Stimulated activated CD4-positive, alpha-beta T cell treated with anti-CD3 and anti-CD28 coated beads, Interleukin-12 subunit alpha, Interleukin-12 subunit beta, amount 100 ng/mL, for 24 hours (primary cell): ENCODE measurements at regions not wholly inside any gene's neighbourhood (a gene's known extent, or its start where the extent isn't known, plus 50 kb on each side); places are given as distances from the start of the nearest gene placed in this dataset.

ENCODE experiments used
- DNase-seq, 2 experiments: peaks; one replicate each; pipeline ENCODE4 v3.0.0-alpha.2; 2020; ENCODE audit warnings: low read depth in 2 of 2

DNA sequence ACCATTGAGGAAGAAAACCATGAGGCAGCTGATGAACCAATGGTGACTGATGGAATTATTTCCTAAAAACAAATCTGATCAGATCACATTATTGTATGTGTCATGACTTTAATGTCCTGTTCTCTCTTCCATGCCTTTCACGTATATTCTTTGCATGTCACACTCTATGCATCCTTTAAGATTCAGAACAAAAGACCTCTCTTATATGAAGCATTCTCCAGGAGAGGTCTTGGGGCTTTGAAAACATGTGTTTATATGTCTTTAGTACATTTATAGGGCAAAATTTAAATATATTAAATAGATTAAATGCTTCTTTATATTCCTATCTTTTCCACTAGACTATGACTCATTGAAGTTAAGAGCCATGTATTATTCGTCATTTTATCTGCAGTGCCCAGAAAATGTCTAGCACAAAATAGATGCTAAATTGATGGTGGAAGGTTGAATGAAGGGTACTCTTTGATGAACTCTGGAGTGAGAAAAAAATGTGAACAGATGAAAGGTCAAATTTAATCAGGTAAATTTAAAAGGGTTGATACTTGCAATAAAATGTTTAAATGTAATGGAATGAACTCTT lies 196.3 kb downstream of the PSAT1 start:
- no peak for DNase-seq

DNA sequence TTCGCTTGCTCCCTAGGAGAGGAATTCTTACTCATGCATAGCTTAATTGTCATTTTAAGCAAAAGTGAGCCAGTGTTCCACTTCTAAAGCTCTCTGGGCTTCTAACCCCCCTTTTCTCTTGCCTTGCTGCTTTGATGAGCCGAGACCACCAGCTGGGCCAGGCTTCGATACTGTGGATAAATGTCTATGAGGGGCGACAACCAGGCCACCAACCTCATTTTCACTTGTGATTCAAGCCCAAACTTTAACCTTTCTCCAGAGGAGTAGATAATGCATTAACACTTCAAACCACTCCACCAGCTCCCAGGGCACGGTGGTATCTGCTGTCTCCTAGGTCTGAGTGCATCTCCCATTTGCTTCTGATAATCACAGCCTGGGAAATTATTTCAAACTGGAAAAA lies 205.6 kb downstream of the PSAT1 start:
- no peak for DNase-seq

DNA sequence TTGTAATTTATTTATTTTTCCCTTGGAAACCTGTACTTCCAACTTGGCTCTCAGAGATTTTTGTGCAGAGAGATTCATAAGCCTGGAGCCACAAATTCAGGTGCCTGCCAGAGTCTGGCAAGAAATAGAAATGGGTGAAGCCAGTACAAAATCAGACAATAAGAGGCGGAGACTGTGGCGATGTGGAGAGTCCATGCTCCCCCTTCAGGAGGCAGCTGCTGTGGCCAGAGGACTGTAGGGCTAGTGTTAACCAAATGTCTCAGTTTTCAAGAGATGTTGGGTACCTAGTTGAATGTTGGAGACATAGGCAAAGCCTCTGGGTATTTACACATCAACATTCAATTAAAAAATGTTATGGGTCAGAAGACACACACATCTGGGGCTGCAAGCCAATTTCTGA lies 208.6 kb downstream of the PSAT1 start:
- no peak for DNase-seq

DNA sequence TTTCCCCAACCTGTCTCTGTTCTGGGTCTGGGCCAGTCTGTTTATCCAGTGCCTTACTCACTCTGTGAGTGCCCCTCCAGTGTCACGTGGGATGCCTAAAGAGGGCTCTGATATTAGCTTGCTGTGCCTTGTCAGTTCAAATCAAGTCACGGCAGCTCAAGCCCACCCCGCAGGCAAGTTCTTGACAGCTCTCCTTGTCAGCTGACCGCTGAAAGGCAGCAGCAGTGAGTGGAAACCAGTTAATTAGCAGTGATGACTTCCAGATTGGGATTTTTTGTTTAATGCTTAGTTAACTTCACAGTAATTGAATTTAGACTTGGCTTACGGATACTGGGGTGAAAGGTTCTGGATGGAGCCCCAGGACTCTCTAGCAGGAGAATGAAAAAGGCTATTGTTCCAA lies 210.1 kb downstream of the PSAT1 start:
- DNase-seq: no peak

DNA sequence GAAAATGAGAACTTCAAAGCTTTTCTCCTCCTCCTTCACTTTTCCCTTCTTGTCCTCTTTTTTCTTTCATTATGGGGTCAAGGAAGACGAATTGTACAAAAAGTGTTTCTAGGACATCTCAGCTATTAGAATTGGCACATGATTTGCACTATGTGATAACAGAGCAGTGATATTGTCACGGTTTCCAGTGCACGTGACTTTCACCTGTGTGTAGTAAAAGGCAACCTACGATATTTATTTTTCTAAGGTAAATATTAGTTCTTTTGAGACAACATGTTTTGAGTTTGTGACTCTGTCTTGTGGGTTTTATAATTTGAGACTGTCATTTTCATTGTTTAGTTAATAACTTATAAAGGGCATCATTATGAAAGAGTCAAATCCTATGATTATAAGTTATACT lies 213.1 kb downstream of the PSAT1 start:
- DNase-seq: no peak

DNA sequence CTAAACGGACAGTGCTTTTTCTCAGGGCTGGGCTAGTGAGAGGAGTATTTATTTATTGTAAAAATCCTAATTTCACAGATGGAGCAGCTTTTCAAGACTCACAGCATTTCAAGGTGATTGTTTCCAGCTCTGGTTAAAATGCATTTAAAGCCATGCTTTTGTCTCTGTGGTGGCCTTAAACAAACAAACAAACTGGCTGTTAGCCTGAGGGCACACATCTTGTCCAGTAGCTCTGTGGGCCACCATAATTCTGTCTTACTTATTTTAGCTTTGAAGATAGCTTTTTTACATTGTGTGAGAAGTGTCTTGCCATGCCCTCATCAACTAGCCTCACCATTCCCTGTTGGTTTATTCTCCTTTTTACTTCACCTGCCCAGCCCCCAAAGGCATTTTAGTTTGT lies 218.2 kb downstream of the PSAT1 start:
- no peak for DNase-seq

DNA sequence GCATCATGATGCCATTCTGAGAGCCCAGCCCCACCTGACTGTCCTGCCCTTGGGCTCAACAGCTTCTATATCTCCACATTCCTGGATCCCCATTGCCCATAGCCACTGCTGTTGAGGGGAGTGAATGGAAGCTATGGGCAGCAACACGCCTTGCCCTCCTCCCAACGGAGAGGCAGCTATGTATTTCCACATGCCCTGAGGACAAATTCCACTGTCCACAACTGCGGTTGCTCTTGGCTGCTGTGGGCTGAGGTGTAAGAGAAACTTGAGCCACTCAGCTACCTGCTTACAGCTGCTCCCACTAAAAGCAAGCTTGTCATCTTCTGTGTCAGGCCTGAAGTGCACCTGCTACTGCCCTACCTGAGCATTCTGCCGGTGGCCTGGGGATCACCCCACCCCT lies 222.9 kb downstream of the PSAT1 start:
- DNase-seq: no peak

DNA sequence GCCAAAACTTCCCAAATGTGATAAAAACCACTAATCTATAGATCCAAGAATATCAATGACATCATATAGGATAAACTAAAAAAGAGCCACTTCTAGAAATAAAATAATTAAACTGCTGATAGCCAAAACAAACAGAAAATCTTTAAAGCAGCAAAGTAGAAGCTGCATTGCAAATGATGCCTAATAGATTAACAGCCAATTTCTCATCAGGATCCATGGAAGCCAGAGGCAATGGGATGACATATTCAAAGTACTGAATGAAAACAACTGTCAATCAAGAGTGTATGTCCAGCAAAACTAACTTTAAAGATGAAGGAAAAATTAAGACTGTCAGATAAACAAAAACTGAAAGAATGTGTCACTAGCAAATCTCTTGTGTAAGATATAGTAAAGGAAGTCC lies 224.8 kb downstream of the PSAT1 start:
- DNase-seq: no peak

DNA sequence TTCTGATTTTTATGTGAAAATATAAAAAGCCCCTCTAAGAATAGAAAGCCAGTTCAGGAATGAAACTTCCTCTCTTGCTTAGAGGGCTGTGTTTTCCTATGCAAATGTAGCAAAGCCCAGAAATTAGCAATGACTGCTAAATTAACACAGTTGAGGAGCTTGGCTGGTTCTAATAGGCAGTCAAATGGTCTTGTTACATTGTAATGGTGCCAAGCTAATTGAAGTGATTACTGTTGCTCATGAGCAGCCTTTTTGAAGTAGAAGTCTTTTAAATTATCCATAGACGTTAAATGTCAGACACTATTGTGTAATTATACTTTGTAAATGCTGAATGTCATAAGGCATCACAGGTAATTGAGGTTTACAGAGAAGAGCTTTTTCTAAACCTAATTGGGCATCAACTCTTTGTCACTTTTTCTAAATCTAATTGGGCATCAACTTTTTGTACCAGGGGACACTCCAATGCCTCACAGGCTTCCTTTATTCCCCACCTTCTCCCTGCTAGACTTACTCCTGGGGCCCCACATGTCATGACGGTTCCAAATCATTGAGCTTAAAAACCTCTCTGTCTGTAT lies 229.1 kb downstream of the PSAT1 start:
- DNase-seq: no peak

DNA sequence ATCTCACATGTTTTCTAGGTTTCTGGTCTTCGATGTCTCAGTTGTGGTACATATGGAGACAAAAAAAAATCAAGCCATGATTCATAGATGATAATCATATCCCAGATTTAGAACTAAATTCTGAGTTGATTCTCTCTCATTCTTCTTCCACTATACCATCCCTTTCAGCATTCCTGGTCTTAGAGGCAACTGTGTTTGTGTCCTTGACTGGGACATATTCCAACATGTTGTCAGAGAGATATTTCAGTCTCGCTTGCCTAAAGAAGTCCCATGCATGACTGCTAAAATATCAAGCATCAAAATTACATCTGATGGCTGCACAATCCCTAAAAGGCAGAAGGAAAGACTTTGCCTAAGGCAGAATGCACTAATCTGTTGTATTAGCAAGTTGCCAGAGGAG lies 236.6 kb downstream of the PSAT1 start:
- DNase-seq: no peak

DNA sequence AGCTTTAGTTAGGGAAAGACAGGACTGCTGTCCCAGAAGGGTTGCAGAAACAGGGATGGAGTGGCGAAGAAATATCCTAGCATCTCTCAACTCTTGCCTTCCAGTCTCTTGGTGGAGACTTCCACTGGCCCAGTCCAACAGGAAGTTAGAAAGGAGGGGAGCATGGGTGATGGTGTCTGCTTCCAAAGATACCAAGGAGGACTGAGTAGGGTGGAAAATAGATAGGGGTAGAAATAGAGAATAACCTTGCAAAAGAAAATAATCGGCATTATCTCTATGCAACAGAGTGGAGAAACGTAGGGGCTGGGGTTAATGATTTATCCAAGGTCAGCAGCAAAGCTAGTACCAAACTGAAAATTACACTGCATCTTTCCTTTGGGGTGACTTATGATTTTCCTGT lies 242.3 kb downstream of the PSAT1 start:
- no peak for DNase-seq

DNA sequence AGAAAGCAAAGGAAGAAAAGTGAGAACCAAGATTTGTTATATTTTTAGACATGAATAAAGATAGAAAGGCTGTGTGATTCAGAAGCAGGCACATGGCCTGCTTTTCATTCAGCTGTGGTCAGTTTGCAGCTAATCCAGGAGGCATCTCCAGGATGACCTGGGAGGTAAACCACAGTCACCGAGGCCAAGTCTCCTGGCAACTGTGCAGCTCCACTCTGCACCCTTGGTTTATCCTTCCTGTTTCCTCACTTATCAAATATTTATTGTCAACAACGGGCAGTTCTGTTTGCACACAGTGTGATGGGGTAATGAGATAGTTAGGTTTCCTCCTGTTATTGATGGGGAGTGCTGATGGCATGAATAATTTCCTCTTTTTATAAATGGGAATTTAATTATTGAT lies 243.0 kb downstream of the PSAT1 start:
- no peak for DNase-seq

DNA sequence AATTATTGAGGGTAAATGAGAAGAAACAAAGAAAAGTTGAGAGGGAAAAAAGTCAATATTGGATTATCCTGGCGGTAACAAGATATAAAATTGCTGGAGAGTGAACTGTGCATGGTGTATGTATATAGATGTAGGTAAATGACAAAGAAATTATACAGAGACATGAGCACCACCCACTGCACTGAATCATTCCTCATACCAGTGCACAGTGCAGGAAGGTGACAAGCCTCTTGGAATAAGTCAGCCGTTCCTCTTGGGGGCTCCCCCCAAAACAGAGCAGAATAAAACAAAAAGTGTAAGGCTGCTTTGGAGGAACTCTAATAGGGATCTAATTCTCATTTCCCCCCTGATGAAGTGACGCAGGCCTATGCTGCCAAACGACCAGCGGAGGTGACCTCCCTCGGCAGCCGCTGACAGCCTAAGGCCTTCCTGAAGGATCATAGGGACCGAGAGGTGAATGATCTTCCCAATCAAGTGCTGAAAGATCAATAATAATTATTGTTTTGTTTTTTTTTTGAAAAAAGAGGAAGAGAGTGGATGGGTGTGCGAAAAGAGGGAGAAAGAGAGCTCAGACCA lies 245.0 kb downstream of the PSAT1 start:
- no peak for DNase-seq

DNA sequence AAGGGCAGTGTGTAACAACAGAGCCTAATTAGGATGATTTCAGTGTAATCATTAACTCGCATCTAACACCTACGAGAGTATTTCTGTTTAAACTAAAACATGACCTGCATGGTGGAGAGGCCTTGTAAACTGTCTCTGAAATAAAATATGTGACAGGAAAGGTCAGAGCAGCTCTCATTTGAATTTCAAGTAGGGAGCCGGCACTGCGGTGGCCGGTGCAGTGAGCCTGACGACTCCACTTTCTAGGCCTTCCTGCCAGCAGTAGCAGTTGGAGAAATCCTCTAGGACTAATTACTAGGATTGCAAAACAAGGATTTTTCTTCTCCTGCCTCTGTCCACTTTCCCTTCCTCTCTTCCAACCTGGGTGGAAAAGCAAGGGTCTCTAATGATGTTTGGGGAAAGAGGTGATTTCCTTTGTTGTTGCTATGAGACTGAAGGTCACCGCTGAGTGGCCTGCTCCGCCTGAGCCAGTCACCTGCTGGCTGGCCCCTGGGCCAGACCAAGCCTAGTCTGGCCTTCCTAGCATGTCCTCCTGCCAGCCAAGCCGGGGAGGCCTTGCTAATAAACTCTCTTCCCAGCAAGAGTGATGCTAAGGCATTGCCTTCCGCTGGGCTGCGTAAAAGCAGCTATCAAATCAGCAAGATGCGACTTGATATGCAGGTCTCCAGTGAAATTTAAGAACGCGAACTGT lies 245.7 kb downstream of the PSAT1 start:
- DNase-seq: no peak

DNA sequence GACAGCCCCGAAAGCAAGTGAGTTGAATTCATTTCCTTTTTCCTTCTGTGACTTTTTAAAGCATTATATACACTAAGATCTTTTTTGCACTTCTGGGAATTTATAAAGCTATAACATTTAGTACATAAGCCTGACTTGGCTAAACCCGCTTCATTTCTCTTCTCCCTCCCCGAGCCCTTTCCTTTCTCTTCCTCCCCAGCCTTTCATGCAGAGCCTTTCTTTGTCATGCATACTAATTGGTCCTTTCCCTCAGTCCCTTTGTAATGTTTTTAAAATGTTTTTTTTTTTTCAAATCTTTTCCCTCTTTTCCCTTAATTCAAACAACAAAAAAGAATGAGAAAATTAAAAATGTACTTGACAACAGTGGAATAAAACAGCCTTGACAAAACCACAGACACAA lies 246.4 kb downstream of the PSAT1 start:
- DNase-seq: no peak

DNA sequence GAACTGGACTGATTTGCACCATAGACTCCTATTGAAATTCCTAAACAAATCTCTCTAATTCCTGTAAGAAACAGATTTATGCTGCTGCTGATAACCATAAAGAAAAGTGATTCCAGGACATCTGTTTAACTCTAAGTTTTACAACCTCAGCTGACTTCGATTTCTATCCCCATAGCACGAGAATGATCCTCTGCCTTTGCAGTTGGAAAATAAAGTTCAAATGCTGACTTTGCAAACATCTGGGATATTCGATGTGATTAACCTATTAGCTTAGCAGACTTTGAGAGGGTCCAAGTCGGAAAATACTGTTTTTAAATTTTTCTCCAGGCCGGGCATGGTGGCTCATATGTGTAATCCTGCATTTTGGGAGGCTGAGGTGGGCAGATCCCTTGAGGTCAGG lies 247.3 kb downstream of the PSAT1 start:
- no peak for DNase-seq

DNA sequence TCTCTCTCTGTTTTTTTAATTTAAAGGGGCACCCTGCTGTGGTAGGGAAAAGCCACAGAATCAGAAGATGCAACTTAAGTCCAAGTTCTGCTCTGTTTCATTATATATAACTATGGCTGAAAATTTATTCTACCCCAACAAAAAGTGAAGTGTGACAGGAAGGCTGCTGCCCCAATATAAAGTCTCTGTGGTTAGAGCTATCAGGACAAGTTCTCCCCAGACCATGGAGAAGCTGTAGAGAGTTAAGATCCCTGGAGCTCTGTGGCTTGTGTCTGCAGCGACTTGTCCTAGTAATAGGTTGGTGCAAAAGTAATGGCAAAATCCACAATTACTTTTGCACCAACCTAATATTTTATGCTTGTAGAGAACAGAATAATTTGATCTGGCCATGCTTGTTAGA lies 250.9 kb downstream of the PSAT1 start:
- DNase-seq: no peak

DNA sequence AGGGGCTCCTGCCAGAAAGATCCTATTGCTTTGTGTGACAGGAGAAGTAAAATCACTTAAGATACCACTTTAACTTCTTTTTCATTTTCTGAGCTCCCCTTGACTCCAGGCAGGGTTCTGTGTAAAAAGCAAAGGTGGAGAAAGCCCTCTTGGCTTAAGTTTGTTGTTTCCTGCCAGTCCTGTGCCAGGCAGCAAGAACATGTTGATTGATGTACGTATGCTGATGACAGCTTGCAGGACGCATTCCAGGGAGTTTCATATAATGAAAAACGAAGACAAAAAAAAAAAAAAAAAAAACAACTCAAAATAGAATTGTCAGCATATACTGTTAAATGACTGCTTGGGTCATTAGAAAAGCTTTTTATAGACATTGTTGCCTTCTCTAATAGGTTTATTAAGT lies 251.7 kb downstream of the PSAT1 start:
- DNase-seq: no peak

DNA sequence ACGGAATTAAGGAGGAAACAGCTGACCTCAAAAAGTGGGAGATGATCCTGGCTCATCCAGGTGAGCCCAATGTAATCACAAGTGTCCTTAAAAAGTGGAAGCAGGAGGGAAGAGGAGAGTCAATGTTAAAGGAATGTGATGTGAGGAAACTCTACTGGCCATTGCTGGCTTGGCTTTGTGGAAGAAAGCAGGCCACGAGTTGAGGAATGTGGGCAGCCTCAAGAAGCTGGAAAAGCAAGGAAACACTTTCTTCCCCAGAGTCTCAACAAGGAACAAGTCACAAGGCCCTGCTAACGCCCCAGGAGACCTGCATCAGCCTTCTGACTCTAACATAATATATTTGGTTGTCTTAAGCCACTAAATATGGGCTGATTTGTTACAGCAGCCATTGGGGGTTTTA lies 252.8 kb downstream of the PSAT1 start:
- DNase-seq: no peak

DNA sequence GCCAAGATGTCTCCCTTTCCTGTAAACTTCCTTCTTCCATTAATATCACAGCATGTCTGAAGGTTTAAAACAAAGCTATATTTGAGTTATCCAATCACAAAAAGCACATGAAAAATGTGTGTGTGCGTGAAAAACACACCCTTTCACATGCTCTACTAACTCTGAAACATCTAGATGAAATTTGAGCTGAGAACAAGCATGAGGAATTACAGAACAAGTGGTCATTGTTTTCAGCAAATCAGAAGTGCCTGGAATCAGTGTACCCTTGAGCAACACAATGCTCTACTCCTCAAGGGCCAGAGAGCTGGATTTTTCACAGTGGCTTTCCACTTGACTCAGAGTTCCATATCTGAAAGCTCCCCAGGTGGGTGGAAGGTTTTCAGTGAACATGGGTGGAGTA lies 255.9 kb downstream of the PSAT1 start:
- DNase-seq: no peak

DNA sequence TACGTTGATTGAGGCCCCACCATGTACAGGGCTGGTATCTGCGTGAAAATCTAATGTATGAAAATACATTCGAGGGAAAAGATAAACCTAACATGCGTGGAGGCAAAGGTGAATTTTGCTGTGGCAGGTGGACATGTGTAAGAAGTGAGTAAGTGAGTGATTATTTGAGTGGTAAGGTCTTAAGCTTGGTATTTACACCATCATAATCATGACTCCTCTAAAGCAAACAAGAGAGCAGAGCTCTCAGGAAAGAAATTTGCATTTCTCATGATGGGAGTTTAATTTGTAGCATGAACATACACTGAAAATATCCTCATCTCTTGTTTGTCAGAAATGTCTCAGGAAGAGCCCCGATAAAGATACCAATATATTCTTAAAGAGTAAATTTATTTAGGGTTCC lies 260.6 kb downstream of the PSAT1 start:
- DNase-seq: no peak

DNA sequence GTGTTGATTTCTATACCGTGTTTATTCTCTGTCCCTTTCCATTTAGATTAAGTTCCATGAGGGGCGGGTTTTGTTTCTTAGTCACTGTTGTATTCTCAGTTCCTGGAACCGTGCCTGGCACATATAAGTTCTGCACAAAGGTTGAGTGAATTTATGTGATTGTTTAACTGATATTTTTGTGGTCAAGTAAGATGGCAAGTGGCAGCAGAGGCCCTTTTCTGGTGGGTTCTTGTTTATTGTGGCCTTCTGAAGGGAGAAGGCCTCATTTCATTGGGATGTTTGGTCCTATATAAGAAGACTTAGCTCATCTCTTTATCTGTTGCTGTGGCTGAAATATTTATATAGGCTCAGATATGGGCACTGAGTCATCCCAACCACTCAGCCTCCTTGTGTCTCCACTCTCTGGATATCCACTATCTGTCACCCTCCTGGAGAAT lies 262.5 kb downstream of the PSAT1 start:
- no peak for DNase-seq

DNA sequence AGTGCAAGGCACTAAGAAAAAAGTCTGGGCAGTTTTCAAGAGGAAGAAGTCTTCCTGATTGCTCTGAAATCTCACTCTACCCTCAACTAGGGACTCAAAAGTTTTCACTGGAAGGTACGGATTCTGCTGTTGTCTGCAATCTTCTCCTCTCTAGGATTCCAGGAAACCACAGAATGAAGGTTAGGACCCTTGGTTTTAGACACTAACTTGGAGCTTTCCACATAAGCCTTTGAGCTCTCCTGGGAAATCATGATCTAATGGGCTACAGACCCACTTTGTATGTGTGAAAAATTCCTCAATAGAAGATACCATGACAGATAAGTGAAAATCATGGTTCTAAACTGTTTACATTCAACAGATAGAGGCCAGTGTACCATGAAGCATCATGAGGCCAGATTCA lies 265.1 kb downstream of the PSAT1 start:
- no peak for DNase-seq
